NB4 (cell line): ENCODE measurements at regions not wholly inside any gene's neighbourhood (a gene's known extent, or its start where the extent isn't known, plus 50 kb on each side); places are given as distances from the start of the nearest gene placed in this dataset.

Experiments
- CTCF ChIP-seq: IDR thresholded peaks from one replicate; pipeline ENCODE4 v1.5.1; 2012; ENCODE audit warnings: low read depth, low read length
- POLR2A ChIP-seq: IDR thresholded peaks from 2 replicates; pipeline ENCODE4 v1.6.1; 2011; ENCODE audit warnings: mild to moderate bottlenecking; ENCODE audit not compliant: insufficient read length; ENCODE audit errors: extremely low read depth
- TF ChIP-seq, protein P1 (sequence below): IDR thresholded peaks from 2 replicates; pipeline ENCODE4 v1.6.1; 2011; ENCODE audit warnings: low read depth, low read length

GRCh38 chr3:153087595-153088566 is 74.1 kb upstream of the RAP2B start:
- TF ChIP-seq CTCF (no peak), POLR2A (no peak)
- TF ChIP-seq, protein P1, sequence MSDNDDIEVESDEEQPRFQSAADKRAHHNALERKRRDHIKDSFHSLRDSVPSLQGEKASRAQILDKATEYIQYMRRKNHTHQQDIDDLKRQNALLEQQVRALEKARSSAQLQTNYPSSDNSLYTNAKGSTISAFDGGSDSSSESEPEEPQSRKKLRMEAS: no peak
